ENCODE measurements at regions not wholly inside any gene's neighbourhood (a gene's known extent, or its start where the extent isn't known, plus 50 kb on each side); places are given as distances from the start of the nearest gene placed in this dataset.

DNA sequence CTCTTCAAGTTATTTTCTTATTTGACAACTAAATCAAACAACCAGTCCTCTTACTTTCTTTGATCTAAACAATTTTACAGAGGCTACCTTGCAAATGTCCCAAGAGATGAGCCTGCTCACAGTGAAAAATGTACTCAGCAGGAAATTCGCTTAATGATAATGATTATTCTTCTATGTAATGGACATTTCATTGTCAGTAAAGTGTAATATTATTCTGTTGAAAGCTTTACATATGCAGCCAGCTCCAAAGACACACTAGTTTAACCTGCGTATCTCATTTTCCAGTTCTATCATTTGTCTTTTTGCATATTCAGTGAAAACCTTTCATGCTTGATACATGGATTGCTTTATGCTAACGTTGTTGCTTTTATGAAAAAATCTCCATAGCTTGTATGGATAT is 758.7 kb upstream of the ZNF608 start:
- TF ChIP-seq, protein P1, sequence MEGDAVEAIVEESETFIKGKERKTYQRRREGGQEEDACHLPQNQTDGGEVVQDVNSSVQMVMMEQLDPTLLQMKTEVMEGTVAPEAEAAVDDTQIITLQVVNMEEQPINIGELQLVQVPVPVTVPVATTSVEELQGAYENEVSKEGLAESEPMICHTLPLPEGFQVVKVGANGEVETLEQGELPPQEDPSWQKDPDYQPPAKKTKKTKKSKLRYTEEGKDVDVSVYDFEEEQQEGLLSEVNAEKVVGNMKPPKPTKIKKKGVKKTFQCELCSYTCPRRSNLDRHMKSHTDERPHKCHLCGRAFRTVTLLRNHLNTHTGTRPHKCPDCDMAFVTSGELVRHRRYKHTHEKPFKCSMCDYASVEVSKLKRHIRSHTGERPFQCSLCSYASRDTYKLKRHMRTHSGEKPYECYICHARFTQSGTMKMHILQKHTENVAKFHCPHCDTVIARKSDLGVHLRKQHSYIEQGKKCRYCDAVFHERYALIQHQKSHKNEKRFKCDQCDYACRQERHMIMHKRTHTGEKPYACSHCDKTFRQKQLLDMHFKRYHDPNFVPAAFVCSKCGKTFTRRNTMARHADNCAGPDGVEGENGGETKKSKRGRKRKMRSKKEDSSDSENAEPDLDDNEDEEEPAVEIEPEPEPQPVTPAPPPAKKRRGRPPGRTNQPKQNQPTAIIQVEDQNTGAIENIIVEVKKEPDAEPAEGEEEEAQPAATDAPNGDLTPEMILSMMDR (IDR thresholded peaks at IDR 0.05), result no peak
- TF ChIP-seq POLR2AphosphoS5 (IDR thresholded peaks at IDR 0.05; ENCODE audit: low read depth, low read length) (no peak), TCF7L2 (IDR thresholded peaks at IDR 0.05; ENCODE audit: low read depth, low read length) (no peak), SIN3A (IDR thresholded peaks at IDR 0.05; ENCODE audit: borderline replicate concordance, insufficient read depth, low read depth, low read length) (no peak)
